Panc1 (cell line): ENCODE measurements at regions not wholly inside any gene's neighbourhood (a gene's known extent, or its start where the extent isn't known, plus 50 kb on each side); places are given as distances from the start of the nearest gene placed in this dataset.

ENCODE experiments used
- POLR2AphosphoS5 ChIP-seq: IDR thresholded peaks from 2 replicates; pipeline ENCODE4 v1.6.1; 2012; ENCODE audit warnings: mild to moderate bottlenecking, low read depth, low read length, moderate library complexity
- REST ChIP-seq, 2 experiments: IDR thresholded peaks; 2 replicates each; pipeline ENCODE4 v1.6.1; 2011 to 2012; ENCODE audit warnings: low read depth in 2 of 2, control low read depth in 1 of 2, low read length in 1 of 2, mild to moderate bottlenecking in 1 of 2, moderate library complexity in 1 of 2; ENCODE audit not compliant: insufficient read depth in 1 of 2
- SIN3A ChIP-seq: IDR thresholded peaks from 2 replicates; pipeline ENCODE4 v1.6.1; 2012; ENCODE audit warnings: low read depth, mild to moderate bottlenecking, low read length, moderate library complexity, borderline replicate concordance; ENCODE audit not compliant: insufficient read depth
- TCF7L2 ChIP-seq: IDR thresholded peaks from 2 replicates; pipeline ENCODE4 v1.6.1; 2011; ENCODE audit warnings: mild to moderate bottlenecking, low read depth, low read length, inconsistent platforms
- TF ChIP-seq, protein P1 (sequence below): fragments of 450-650 bp; IDR thresholded peaks from 2 replicates; pipeline ENCODE4 v1.5.1; 2017; ENCODE audit warnings: mild to moderate bottlenecking

DNA sequence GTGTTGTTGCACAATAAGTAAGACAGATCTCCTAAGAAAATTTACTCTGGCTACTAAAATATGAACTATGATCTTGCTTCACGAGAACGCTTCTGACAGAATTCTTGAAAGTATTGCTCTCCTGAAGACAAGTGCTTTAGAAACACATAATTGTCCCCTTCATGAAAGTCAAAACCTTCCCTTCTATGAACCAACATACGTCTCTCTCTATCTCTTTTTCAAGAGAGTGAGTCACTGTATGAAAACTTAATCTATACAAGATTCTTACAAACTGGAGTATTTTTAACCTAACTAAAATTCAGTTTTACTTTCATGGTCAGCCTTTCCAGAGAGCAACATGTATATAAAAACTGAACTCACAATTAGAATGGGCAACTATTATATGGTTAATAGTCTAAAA lies 688.0 kb upstream of the CTNND2 start:
- TF ChIP-seq, protein P1, sequence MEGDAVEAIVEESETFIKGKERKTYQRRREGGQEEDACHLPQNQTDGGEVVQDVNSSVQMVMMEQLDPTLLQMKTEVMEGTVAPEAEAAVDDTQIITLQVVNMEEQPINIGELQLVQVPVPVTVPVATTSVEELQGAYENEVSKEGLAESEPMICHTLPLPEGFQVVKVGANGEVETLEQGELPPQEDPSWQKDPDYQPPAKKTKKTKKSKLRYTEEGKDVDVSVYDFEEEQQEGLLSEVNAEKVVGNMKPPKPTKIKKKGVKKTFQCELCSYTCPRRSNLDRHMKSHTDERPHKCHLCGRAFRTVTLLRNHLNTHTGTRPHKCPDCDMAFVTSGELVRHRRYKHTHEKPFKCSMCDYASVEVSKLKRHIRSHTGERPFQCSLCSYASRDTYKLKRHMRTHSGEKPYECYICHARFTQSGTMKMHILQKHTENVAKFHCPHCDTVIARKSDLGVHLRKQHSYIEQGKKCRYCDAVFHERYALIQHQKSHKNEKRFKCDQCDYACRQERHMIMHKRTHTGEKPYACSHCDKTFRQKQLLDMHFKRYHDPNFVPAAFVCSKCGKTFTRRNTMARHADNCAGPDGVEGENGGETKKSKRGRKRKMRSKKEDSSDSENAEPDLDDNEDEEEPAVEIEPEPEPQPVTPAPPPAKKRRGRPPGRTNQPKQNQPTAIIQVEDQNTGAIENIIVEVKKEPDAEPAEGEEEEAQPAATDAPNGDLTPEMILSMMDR = no peak
- no peak for TF ChIP-seq POLR2AphosphoS5
- TF ChIP-seq REST (IDR thresholded peaks at IDR 0.05; ENCODE audit: insufficient read depth in 1 of 2, low read depth in 2 of 2, low read length in 1 of 2) = no peak
- no peak for TF ChIP-seq SIN3A
- TF ChIP-seq TCF7L2 = no peak
